Glomerular visceral epithelial cell (primary cell): ENCODE measurements at regions not wholly inside any gene's neighbourhood (a gene's known extent, or its start where the extent isn't known, plus 50 kb on each side); places are given as distances from the start of the nearest gene placed in this dataset.

Experiments
- DNase-seq: peaks from one replicate; pipeline ENCODE4 v3.0.0-alpha.2; 2016; ENCODE audit errors: extremely low spot score

- no peak for DNase-seq
Measured at GRCh38 chrX:94041881-94042280, 367.9 kb downstream of the FAM133A start.

DNA sequence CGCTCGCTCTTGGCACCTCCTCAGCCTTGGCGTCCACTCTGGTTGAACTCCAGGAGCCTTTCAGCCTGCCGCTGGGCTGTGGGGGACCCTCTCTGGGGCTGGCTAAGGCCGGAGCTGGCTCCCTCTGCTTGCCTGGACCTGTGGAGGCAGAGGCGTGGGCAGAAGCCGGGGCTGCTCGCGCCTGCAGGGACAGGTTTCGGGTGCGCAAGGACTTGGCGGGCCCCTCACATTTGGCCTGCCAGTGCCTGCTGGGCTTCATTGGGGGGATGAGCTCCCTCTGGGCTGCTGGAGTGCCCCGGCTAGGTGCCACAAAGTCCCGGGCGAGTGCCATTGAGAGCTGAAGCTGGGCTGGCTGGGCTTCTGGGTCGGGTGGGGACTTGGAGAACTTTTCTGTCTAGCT lies 371.7 kb downstream of the FAM133A start:
- no peak for DNase-seq

DNA sequence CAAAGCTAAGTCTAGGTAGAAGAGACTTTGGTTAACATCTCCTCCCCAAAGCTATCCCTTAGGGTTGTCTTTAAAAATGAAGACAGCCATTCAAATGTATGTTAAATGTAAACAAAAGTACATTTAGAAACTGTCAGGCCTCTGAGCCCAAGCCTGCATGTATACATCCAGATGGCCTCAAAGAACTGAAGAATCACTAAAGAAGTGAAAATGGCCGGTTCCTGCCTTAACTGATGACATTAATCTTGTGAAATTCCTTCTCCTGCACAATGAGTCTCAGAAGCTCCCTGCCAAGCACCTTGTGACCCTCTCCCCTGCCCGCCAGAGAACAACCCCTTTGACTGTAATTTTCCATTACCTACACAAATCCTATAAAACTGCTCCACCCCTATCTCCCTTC lies 377.9 kb downstream of the FAM133A start:
- no peak for DNase-seq

GRCh38 chrX:94053575-94053974 lies 379.6 kb downstream of the FAM133A start:
- no peak for DNase-seq

DNA sequence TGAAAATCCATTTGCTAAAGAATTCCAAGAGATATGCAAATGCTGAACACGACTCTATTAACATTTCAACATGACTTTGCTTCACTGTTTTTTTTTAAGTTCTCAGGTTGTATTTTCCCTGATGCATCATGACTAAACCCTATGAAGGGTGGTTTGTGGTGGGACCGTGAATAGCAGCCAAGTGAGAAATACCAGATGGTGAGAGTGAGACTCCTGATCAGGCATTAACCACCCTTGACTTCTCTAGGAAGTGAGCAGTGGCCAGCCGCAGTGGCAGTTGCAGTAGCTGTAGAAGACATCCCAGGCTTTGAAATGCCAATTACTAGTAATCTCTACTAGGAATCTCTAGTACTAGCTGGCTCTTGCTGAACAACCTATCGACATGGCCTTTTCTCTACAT lies 383.4 kb downstream of the FAM133A start:
- no peak for DNase-seq

GRCh38 chrX:94058728-94059382 lies 384.8 kb downstream of the FAM133A start:
- no peak for DNase-seq

- DNase-seq, result no peak
Measured at GRCh38 chrX:94065091-94065490, 391.1 kb downstream of the FAM133A start.

DNA sequence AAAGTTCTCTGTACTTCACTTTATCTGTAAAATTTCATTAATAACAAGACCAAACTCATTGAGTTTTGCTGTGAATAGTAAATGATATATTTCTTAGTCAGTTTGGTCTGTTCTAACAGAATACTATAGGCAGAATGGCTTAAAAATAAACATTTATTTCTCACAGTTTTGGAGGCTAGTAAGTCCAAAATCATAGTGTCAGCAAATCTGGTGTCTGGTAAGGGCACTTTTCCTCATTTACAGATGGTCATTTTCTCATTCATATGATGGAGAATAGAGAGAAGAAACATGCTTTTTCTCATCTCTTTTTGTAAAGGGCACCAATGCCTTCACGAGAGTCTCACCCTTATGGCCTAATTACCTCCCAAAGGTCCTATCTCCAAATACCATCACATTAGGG lies 415.1 kb downstream of the FAM133A start:
- no peak for DNase-seq

DNA sequence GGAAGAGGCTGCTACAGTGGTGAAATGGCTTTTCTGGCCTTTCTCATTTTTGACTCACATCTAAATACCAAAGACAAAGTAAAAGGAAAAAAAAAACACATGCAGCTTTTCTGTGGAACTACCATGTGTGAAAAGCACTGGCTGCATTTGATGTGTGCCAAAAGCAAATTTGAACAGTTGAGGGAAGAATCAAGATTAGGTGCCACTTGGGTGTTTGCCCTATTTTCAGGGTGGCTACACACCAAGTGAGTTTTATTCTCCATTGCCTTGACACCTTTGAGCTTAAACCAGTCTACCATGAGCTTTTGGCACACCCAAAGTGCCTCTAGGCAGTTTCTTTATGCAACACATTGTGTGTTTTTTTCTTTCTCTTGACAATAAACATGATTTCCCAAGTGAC lies 423.9 kb downstream of the FAM133A start:
- DNase-seq, result no peak

DNA sequence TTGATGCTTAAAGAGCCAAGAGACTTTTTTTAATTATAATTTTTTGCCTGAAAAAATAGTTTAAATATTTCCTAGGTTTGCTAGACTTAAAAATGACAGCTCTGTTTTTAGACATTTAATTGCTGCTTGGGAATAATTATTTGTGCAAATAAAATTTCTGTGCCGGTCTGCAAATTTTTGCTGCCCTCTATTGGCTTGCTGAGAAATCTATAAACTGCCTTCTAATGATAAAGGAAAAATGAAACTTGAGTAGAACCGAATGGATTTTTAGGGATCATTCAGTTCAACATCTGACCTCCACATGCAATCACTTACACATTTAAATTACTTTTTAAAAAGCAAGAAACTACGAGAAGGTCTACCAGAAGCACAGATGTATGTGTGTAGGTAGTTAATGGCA lies 434.0 kb downstream of the FAM133A start:
- DNase-seq, result no peak

- no peak for DNase-seq
Measured at GRCh38 chrX:94114362-94114761, 440.4 kb downstream of the FAM133A start.

- no peak for DNase-seq
Measured at GRCh38 chrX:94121799-94122198, 447.8 kb downstream of the FAM133A start.

DNA sequence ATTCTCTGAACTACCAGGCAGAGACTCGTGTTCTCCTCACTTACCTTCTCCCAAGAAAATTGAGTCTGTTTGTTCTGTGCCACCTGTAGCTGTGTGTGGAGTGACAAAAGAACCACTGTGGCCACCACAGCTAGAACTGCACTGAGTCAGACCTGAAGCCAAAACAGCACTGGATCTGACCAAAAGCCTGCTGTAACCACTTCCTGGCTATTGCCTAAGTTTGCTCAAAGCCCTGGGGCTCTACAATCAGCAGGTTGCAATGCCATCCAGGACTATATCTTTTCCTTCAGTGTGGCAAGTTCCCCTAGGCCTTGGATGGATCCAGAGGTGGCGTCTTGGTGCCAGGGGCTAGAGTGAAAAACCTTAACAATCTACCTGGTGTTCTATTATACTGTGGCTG lies 449.1 kb downstream of the FAM133A start:
- DNase-seq, result no peak

DNA sequence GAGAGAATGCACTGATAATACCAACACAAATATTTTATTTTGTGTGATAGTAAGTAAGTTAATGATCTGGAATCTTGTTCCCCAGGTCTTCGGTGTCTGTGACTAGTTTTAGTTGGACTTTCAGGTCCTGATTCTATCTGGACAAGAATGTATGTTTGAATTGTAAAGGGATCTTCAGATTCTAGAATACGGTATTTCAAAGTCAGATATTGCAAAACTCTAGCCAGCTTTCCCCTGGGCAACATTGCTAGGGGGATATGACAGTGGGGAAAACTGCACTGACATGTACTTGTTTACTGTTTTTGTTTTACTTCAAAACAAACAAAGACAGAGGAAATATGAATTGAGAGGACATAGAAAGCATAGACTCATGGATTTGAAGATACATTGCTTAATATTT lies 489.0 kb downstream of the FAM133A start:
- no peak for DNase-seq

DNA sequence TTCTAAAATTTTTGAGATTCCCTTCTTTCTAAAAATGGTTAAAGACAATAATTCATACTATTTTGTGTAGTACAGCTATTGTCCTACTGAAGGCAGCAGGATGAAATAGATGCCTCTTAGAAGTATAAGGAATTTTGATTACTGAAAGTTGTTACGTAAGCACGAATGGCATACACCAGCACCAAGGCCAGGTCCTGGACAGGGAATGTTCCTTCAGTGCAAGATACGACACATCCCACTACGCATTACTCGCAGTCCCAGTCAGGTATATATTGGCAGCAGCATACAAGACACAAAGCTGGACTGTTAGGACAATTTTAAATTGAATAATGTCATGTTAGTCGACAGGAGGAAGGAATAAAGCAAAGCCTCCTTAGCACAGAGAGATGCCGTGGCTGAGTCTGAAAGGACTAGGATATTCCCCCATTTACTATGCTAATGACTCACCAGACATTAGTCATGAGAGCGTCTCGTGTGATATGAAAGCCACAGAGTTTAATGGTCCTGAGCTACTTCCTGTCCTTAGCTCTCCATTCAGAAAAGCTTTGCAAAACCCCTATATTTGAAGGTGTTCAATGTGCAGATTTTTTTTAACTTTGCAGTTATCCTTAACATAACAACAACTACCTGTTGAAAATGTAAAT lies 504.3 kb downstream of the FAM133A start:
- no peak for DNase-seq

DNA sequence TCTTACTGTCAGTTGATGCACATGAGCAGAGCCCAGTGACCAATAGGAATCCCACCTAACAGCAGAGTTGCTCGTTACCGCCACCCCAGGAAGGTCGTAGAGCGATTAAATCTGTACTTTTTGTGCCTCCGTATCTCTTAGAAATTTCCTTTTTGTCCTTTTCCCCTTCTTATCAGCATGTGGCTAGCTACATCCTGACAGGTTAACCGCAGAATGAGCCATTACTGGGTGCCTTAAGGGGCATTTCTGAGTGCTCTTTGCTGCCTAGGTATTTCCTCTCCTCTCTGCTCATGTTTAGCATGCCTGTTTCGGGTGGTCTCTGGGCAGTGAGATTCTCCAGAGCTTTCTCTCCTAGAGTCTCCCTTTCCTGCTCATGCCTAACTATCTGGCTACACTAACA lies 530.5 kb downstream of the FAM133A start:
- no peak for DNase-seq

GRCh38 chrX:94216738-94217137 lies 542.7 kb downstream of the FAM133A start:
- no peak for DNase-seq

DNA sequence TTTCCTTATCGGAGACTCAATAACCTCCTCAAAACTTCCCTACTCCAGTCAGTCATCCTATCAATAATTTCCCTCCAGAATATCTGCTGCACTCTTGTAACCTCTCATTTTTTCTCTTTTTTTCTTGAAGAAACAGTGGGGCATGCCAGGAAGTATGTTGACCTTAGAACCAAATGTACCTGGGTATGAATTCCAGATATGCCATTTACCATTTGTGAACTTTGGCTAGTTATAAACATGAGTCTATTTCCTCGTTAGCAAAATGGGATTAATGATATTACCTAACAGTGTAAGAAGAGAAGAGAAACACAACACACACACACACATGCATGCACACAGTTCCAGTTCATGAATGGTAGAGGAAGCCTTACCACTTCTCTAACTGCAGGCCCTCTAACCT lies 578.2 kb downstream of the FAM133A start:
- DNase-seq, result no peak

- no peak for DNase-seq
Measured at GRCh38 chrX:94256396-94256795, 582.4 kb downstream of the FAM133A start.

- DNase-seq, result no peak
Measured at GRCh38 chrX:94265323-94265722, 591.3 kb downstream of the FAM133A start.

DNA sequence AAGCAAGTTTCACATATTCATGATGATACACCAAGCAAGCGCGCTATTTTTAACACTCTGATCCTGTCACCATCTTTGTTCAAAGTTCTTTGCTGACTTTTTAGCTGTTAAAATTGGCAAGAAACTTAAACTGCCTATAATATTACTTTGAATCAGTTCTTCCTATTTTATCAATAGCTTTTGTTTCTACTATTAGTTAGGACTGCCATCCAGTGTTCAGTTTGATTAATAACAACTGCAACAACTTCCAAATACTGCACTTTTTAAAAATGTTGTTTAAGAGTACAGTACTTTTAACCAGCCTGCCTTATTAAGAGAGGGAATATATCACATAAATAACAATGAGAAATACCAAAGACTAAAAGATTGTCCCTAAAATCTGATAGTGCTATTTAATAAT lies 614.3 kb downstream of the FAM133A start:
- no peak for DNase-seq

DNA sequence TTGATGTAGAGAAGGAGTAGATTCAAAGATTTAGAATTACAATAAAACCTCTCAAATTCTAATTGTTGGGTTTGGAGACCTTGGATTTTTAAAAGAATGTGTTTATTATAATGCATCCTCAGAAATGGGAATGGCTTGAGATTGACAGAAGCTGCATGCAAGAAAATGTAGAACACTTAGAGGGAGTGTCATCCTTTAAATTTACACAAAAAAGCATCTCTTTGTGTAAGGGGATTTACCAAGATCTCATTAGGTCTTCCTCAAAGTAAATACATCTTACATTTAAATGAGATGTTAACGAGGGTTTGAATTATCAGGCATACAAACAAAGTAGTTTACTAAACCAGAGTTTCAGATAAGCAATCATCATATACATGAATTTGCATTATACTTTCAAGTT lies 615.0 kb downstream of the FAM133A start:
- DNase-seq, result no peak

DNA sequence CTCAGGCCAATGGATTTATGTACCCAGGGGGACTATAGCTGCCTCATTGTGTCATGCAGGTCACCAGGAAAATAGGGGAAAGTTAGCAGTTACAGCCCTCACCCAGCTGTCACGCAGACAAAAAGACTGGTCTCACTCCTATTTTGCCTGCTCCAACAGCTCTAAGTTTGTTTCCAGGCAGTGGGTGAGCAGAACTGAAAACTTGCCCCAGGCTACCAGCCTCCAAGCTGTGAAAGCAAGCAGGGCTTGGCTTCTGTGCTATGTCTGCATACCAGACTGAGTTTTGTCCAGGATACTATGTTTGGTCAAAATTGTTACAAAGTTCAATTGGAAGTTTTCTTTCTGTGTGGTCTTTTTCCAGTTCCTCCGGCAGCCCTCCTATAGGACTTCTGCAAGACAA lies 628.4 kb downstream of the FAM133A start:
- DNase-seq, result no peak

GRCh38 chrX:94329182-94329581 lies 655.2 kb downstream of the FAM133A start:
- no peak for DNase-seq
